ENCODE measurements at regions not wholly inside any gene's neighbourhood (a gene's known extent, or its start where the extent isn't known, plus 50 kb on each side); places are given as distances from the start of the nearest gene placed in this dataset.
A peak's percentile ranks its signal among the peaks of the same experiment; 100 is the strongest.
"Not testable (repeated sequence)": the region's sequence is repeated elsewhere in the genome, so short reads cannot be mapped to it uniquely, and the experiment has no call there.

- peak overlapping the region in 2 of 7 donors; percentile 7 to 58 for H3K27ac Mint-ChIP-seq
- peak overlapping the region in 3 of 8 donors; percentile 8 to 52 (median 21) for H3K4me3 Mint-ChIP-seq
- no peaks in the 10 kb centered on the region for H3K36me3 Mint-ChIP-seq
- intact Hi-C loops (cut with micrococcal nuclease), result no loop called here
- no peaks in the 10 kb centered on the region for H3K9me3 ChIP-seq (ENCODE audit: control insufficient read depth in 1 of 2, low read length in 2 of 2)
- no peak for DNase-seq
- H3K27me3 ChIP-seq (ENCODE audit: insufficient read depth, low read length), result no peaks in the 10 kb centered on the region
- no peaks in the 10 kb centered on the region for H3K36me3 ChIP-seq (ENCODE audit: insufficient read depth, low read length)
- H3K4me3 ChIP-seq (ENCODE audit: low read length in 2 of 2), result no peak overlapping the region
- H3K4me1 Mint-ChIP-seq, result peaks cover 16 to 32% (median 25%) of the 10 kb centered on the region in 4 donors
- ChIA-PET CTCF (ENCODE audit: partially characterized antibody) (no interaction called here), POLR2A (ENCODE audit: partially characterized antibody) (no interaction called here)
- H3K27ac ChIP-seq (ENCODE audit: low read depth, low read length), result no peak overlapping the region
- H3K27me3 Mint-ChIP-seq, result peaks cover 2 to 4% of the 10 kb centered on the region in 2 donors
- peaks cover 3 to 22% (median 8%) of the 10 kb centered on the region in 8 donors for H3K9me3 Mint-ChIP-seq
- H3K4me1 ChIP-seq (ENCODE audit: insufficient read depth, low read length), result peaks cover 23% of the 10 kb centered on the region
Measured at GRCh38 chr3:13188181-13188779, 115.1 kb upstream of the IQSEC1 start.

GRCh38 chr3:13187593-13187992 is 114.4 kb upstream of the IQSEC1 start:
- H3K27ac ChIP-seq (ENCODE audit: low read depth, low read length), result no peak overlapping the region
- ChIA-PET POLR2A (ENCODE audit: partially characterized antibody) (no interaction called here), CTCF (ENCODE audit: partially characterized antibody) (no interaction called here)
- peaks cover 23% of the 10 kb centered on the region for H3K4me1 ChIP-seq (ENCODE audit: insufficient read depth, low read length)
- H3K27ac Mint-ChIP-seq, result no peak overlapping the region
- H3K36me3 ChIP-seq (ENCODE audit: insufficient read depth, low read length), result no peaks in the 10 kb centered on the region
- intact Hi-C loops (cut with micrococcal nuclease), result no loop called here
- no peaks in the 10 kb centered on the region for H3K36me3 Mint-ChIP-seq
- H3K4me3 ChIP-seq (ENCODE audit: low read length in 2 of 2), result no peak overlapping the region
- no peak overlapping the region for H3K4me3 Mint-ChIP-seq
- H3K27me3 ChIP-seq (ENCODE audit: insufficient read depth, low read length), result no peaks in the 10 kb centered on the region
- peaks cover 3 to 22% (median 9%) of the 10 kb centered on the region in 8 donors for H3K9me3 Mint-ChIP-seq
- H3K27me3 Mint-ChIP-seq, result peaks cover 0 to 1% of the 10 kb centered on the region in 2 donors
- H3K4me1 Mint-ChIP-seq, result peaks cover 13 to 32% (median 25%) of the 10 kb centered on the region in 4 donors
- DNase-seq, result no peak
- no peaks in the 10 kb centered on the region for H3K9me3 ChIP-seq (ENCODE audit: control insufficient read depth in 1 of 2, low read length in 2 of 2)

GRCh38 chr3:13186435-13186815 is 113.2 kb upstream of the IQSEC1 start:
- Histone ChIP-seq H3K4me1 (ENCODE audit: insufficient read depth, low read length) (peaks cover 23% of the 10 kb centered on the region), H3K9me3 (ENCODE audit: control insufficient read depth in 1 of 2, low read length in 2 of 2) (no peaks in the 10 kb centered on the region), H3K36me3 (ENCODE audit: insufficient read depth, low read length) (no peaks in the 10 kb centered on the region), H3K27me3 (ENCODE audit: insufficient read depth, low read length) (no peaks in the 10 kb centered on the region), H3K27ac (ENCODE audit: low read depth, low read length) (no peak overlapping the region), H3K4me3 (ENCODE audit: low read length in 2 of 2) (no peak overlapping the region)
- Mint-ChIP-seq H3K4me1 (peaks cover 11 to 32% (median 25%) of the 10 kb centered on the region in 4 donors), H3K27me3 (peaks cover 0 to 2% of the 10 kb centered on the region in 2 donors), H3K27ac (no peak overlapping the region), H3K36me3 (no peaks in the 10 kb centered on the region), H3K9me3 (peaks cover 3 to 22% (median 9%) of the 10 kb centered on the region in 8 donors), H3K4me3 (no peak overlapping the region)
- intact Hi-C loops (cut with micrococcal nuclease), result no loop called here
- DNase-seq, result no peak
- POLR2A ChIA-PET (ENCODE audit: partially characterized antibody), result no interaction called here
- CTCF ChIA-PET (ENCODE audit: partially characterized antibody), result no interaction called here

GRCh38 chr3:13185737-13186434 is 112.7 kb upstream of the IQSEC1 start:
- no peak overlapping the region for H3K27ac ChIP-seq (ENCODE audit: low read depth, low read length)
- Mint-ChIP-seq H3K4me3 (no peak overlapping the region), H3K9me3 (peaks cover 3 to 24% (median 14%) of the 10 kb centered on the region in 8 donors), H3K27me3 (peaks cover 0 to 4% of the 10 kb centered on the region in 2 donors), H3K4me1 (peaks cover 11 to 29% (median 24%) of the 10 kb centered on the region in 4 donors), H3K36me3 (no peaks in the 10 kb centered on the region), H3K27ac (peak overlapping the region in 1 of 7 donors; percentile 6)
- intact Hi-C loops (cut with micrococcal nuclease), result no loop called here
- H3K4me1 ChIP-seq (ENCODE audit: insufficient read depth, low read length), result peaks cover 23% of the 10 kb centered on the region
- DNase-seq, result no peak
- ChIA-PET POLR2A (ENCODE audit: partially characterized antibody) (no interaction called here), CTCF (ENCODE audit: partially characterized antibody) (no interaction called here)
- no peaks in the 10 kb centered on the region for H3K9me3 ChIP-seq (ENCODE audit: control insufficient read depth in 1 of 2, low read length in 2 of 2)
- no peak overlapping the region for H3K4me3 ChIP-seq (ENCODE audit: low read length in 2 of 2)
- H3K27me3 ChIP-seq (ENCODE audit: insufficient read depth, low read length), result no peaks in the 10 kb centered on the region
- H3K36me3 ChIP-seq (ENCODE audit: insufficient read depth, low read length), result no peaks in the 10 kb centered on the region

GRCh38 chr3:13179582-13180210 is 106.5 kb upstream of the IQSEC1 start:
- H3K9me3 Mint-ChIP-seq, result peaks cover 7 to 42% (median 25%) of the 10 kb centered on the region in 8 donors
- POLR2A ChIA-PET (ENCODE audit: partially characterized antibody); H3K27ac Mint-ChIP-seq; H3K4me3 Mint-ChIP-seq; H3K4me1 ChIP-seq (ENCODE audit: insufficient read depth, low read length); intact Hi-C loops (cut with micrococcal nuclease); H3K9me3 ChIP-seq (ENCODE audit: control insufficient read depth in 1 of 2, low read length in 2 of 2); H3K27me3 ChIP-seq (ENCODE audit: insufficient read depth, low read length); H3K27ac ChIP-seq (ENCODE audit: low read depth, low read length); H3K4me1 Mint-ChIP-seq; H3K4me3 ChIP-seq (ENCODE audit: low read length in 2 of 2); H3K27me3 Mint-ChIP-seq; H3K36me3 ChIP-seq (ENCODE audit: insufficient read depth, low read length); H3K36me3 Mint-ChIP-seq; DNase-seq: not testable (repeated sequence)
- CTCF ChIA-PET (ENCODE audit: partially characterized antibody), result interaction anchor here (1.2 kb wide), 1 partner anchor 88 kb away, joined by 3 read pairs; no protein-coding TSS in a partner anchor

GRCh38 chr3:13179181-13179580 is 106.0 kb upstream of the IQSEC1 start:
- no peak for DNase-seq

GRCh38 chr3:13178107-13178506 is 104.9 kb upstream of the IQSEC1 start:
- Mint-ChIP-seq H3K9me3 (peaks cover 4 to 36% (median 22%) of the 10 kb centered on the region in 8 donors), H3K36me3 (peaks cover 4% of the 10 kb centered on the region in 2 donors), H3K4me1 (no peaks in the 10 kb centered on the region), H3K27me3 (peaks cover 2 to 5% of the 10 kb centered on the region in 2 donors), H3K27ac (no peak overlapping the region), H3K4me3 (no peak overlapping the region)
- POLR2A ChIA-PET (ENCODE audit: partially characterized antibody), result no interaction called here
- no peak for DNase-seq
- H3K27me3 ChIP-seq (ENCODE audit: insufficient read depth, low read length), result no peaks in the 10 kb centered on the region
- no peaks in the 10 kb centered on the region for H3K9me3 ChIP-seq (ENCODE audit: control insufficient read depth in 1 of 2, low read length in 2 of 2)
- CTCF ChIA-PET (ENCODE audit: partially characterized antibody), result no interaction called here
- H3K4me3 ChIP-seq (ENCODE audit: low read length in 2 of 2), result no peak overlapping the region
- no peaks in the 10 kb centered on the region for H3K36me3 ChIP-seq (ENCODE audit: insufficient read depth, low read length)
- intact Hi-C loops (cut with micrococcal nuclease), result no loop called here
- no peak overlapping the region for H3K27ac ChIP-seq (ENCODE audit: low read depth, low read length)
- no peaks in the 10 kb centered on the region for H3K4me1 ChIP-seq (ENCODE audit: insufficient read depth, low read length)

More at GRCh38 chr3:13179181-13179580, 106.0 kb upstream of the IQSEC1 start:
- Histone ChIP-seq H3K4me1 (ENCODE audit: insufficient read depth, low read length) (no peaks in the 10 kb centered on the region), H3K36me3 (ENCODE audit: insufficient read depth, low read length) (no peaks in the 10 kb centered on the region), H3K27ac (ENCODE audit: low read depth, low read length) (no peak overlapping the region), H3K27me3 (ENCODE audit: insufficient read depth, low read length) (no peaks in the 10 kb centered on the region), H3K9me3 (ENCODE audit: control insufficient read depth in 1 of 2, low read length in 2 of 2) (no peaks in the 10 kb centered on the region), H3K4me3 (ENCODE audit: low read length in 2 of 2) (no peak overlapping the region)
- Mint-ChIP-seq H3K4me3 (no peak overlapping the region), H3K36me3 (peaks cover 4% of the 10 kb centered on the region in 2 donors), H3K27ac (no peak overlapping the region), H3K4me1 (no peaks in the 10 kb centered on the region), H3K27me3 (peaks cover 2 to 5% of the 10 kb centered on the region in 2 donors), H3K9me3 (peaks cover 7 to 42% (median 24%) of the 10 kb centered on the region in 8 donors)
- ChIA-PET POLR2A (ENCODE audit: partially characterized antibody) (no interaction called here), CTCF (ENCODE audit: partially characterized antibody) (interaction anchor here (1.2 kb wide), 1 partner anchor 87 kb away, joined by 3 read pairs; no protein-coding TSS in a partner anchor)
- intact Hi-C loops (cut with micrococcal nuclease), result no loop called here
